HG03103 (cell line): ENCODE measurements at regions not wholly inside any gene's neighbourhood (a gene's known extent, or its start where the extent isn't known, plus 50 kb on each side); places are given as distances from the start of the nearest gene placed in this dataset.
A peak's percentile ranks its signal among the peaks of the same experiment; 100 is the strongest.
"Not testable (repeated sequence)": the region's sequence is repeated elsewhere in the genome, so short reads cannot be mapped to it uniquely, and the experiment has no call there.

Source experiments
- ATAC-seq: cut with Tn5 transposase; IDR thresholded peaks from one replicate; pipeline ENCODE4 v1.9.1; 2021; ENCODE audit warnings: low read depth; ENCODE audit not compliant: unreplicated experiment

DNA sequence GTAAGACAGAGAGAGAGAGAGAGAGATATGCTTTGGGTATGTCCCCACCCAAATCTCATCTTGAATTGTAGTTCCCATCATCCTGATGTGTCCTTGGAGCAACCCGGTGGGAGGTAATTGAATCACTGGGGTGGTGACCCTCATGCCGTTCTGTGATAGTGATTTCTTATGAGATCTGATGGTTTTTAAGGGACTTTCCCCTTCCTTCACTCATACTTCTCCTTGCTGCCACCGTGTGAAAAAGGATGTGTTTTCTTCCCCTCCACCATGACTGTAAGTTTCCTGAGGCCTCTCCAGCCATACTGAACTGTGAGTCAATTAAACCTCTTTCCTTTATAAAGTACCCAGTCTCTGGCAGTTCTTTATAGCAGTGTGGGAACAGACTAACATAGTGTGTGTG lies 60.3 kb downstream of the EOMES start:
- no peak for ATAC-seq

DNA sequence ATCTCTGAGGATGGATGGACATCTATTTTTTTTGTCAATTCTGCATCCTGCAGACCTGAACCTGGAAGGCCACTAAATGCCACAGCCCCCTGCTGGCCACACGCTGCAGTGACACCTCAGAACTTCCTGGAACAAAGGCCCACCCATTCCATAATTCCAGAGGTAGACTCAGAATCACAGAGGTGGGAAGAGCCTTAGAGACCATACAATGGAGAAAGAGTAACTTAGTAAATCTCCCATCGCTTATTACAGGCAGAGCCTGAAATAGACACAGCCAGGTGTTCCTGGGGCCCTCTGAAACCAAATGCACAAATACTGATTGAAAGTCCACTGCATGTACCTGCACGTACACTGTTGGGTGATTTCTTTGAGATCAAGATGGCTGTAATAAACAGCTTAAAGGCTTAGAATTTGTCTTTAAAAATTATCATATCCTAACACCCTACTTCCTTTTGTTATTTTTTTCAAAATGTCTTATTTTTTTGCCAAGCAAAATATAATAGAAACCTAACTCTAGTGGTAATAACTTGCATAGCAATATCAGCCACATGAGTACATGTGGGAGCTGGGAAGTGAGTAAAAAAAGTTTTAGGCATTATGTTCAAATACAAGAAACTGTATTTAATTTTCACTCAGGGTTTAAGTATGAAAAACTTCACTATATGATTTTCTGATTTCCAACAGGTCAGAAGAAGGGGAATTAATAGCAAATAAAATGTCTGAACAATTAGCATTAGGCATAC lies 62.7 kb downstream of the EOMES start:
- ATAC-seq = peak; percentile 81

DNA sequence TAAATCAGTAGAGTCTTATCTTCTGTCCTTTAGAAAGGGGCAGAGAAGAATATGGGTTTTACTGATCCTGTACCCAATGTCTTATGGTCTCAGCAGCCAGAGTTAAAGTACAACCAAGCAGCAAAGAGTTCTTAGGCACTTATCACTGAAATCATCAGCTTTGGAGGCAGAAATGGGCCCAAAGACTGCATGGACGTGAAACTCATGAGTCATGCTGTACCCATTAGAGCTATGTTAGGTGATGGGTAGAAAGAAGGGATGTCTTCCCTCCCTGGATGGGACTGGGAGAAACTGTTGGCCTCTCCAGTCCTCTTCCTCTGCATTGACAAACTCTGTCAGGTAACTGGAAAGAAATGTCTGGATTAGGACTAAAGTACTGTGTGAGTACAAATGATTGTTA lies 63.4 kb downstream of the EOMES start:
- ATAC-seq = no peak

DNA sequence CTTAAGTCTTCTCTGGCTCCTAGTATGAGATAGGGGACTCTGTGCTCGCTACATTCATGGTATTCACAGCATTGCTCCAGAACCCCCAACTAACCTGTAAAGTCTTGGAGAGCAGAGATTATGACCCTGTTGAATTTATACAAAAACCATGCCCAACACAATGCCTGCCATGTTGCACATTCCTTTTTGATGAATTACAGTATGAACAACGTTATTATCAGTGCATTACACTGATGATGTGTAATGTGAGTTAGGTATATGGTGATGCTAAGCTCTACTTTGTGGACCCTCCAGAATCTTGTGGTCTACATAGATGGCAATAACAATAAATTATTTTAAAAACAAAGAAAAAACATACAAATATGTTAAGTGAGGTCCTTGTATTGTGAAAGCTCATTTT lies 64.3 kb downstream of the EOMES start:
- no peak for ATAC-seq

DNA sequence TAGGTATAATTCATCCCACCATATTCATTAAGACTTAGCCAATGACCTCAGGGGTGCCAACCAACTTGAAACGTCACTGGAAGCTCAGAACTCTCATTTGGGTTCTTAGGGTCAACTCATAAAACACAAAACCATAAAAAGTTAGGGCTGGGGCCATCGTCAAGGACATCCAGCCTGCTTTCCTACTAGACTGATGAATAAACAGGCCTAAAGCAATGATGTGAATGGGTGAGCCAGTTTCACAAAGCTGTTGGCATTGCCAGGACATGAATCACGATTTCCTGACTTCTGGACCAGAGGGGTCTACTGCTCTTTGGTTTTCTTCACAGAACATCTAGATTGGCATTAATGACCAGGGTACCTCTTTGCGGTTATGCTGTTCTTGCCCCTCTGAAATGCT lies 64.7 kb downstream of the EOMES start:
- ATAC-seq = no peak

DNA sequence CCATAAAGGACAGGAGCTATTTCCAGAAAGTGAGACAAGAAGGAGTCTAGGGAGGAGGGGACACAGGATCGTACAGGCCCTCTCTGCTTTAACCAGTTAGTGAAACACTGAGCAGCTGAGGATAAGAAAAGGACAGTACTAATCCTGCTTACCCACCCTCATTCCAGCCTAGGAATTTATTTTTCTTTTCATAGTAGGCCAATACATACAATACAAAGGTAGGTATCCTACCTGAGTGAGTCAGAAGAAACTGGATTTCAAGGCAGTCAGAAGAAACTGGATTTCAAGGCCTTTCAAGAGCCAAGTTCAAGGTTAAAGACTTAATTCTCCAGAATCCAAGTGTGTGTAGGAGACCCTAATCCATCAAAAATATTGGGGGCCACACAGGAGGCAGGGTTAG lies 65.3 kb downstream of the EOMES start:
- ATAC-seq = no peak

DNA sequence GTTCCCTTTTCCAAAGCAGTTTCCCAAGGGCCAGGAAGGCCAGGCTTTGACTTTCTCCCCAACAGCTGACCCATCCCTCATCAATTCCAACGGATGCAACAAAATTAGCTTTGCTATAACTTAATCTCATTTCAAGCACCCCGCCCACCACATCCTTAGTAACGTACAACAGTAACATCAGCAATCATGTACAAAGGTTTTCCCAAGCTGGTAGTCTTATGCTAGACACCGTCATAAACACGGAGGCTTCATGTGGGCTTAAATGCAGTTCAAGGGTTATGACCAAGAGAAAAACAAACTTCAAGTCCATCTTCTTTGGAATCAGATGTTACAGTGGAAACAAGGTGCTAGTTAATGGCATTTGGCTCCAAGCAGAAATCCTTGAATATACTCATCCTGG lies 66.6 kb downstream of the EOMES start:
- no peak for ATAC-seq

DNA sequence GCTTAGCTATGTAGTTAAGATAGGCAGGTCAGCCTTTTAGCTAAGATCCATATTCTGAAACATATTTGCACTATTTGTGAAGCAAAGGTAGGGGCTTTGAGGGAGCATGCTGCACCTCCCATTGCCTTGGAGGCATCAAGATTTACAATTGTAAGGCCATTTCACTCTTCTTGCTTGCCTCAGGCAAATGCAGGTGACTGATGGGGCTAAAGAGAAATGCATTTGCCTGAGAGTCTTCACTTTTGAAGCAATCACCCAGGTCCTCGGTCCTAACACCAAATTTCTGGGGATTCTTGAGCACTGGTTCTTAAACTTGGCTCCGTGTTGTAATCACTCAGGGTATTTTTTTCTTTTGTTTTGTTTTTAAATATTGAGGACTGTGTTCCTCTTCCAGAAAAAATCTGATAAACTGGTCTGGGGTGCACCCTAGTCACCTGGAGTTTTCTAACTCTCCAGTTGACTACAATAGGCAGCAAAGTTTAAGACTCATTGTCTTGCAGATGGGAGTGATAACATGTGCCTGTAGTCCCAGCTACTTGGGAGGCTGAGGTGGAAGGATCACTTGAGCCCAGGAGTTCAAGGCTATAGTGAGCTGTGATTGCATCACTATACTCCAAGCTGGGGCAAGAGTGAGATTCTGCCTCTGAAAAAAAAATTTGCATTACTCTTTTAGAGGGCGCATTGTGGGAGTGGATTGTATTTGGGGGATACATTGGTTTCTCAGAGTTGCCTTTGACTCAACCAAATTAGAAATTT lies 68.1 kb downstream of the EOMES start:
- no peak for ATAC-seq

DNA sequence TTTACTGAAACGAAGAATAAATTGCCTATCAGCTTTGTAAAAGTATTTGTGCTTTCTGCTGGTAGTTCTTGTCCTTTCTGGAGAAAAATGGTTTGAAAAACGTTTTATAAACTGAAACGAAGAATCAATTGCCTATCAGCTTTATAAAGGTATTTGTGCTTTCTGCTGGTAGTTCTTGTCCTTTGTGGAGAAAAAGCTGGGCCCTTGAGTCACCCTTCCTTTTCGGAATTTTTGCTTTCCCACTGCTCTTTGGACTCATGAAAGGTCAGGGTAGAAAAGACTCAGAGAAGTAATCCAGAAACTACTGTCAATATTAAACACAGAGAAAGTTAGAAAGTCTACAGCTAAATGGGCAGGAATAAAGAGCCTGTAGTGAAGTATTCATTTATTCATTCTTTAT lies 72.8 kb downstream of the EOMES start:
- no peak for ATAC-seq

DNA sequence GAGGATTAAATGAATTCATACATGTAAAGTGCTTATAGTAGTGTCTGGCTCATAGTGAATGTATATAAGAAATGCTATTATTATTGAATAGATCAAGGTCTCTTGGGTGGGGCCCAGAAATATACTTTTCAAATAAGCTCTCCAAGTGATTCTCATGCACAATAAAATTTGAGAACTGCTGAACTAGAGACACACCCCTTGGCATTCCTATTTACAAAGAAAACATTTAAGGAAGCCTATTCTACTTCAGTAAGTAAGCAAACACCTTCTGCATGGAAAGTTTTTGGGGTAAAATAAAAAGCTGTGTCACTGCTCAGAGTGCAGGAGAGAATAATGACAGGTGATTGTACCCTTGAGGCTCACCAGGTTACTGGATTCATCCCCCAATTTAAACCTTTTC lies 75.2 kb downstream of the EOMES start:
- no peak for ATAC-seq

DNA sequence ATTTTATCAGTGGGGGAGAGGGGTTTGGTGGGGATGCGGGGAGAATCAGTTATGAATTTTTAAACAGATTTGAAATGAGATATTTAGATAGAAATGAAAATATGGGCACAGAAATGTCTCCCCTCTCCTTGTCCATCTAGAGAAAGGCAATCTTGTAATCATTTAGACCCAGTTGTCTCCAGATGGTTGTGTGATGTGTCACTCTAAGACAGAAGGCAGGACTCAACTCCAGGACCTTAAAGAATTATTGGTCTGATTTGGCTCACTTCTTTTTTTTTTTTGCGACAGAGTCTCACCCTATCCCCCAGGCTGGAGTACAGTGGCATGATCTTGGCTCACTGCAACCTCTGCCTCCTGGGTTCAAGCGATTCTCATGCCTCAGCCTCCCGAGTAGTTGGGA lies 77.2 kb downstream of the EOMES start:
- ATAC-seq = no peak

DNA sequence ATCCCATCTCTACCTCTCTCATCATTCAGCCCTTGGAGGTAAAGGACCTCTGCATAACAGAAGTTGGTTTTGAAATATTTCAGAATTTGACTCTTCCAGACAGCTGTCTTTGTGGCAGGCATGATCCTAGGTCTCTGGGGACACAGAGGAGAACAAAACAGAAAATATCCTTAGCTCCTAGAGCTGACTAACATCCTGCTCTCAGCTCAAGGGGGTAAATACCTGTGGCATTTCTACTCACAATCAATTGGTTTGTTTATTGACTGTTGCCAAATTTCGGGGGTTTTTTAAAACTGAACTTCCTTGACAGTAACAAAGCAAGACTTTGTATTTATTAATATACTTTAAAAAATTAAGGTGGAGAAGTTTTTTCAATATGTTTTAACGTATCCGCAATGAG lies 78.8 kb downstream of the EOMES start:
- ATAC-seq = no peak

DNA sequence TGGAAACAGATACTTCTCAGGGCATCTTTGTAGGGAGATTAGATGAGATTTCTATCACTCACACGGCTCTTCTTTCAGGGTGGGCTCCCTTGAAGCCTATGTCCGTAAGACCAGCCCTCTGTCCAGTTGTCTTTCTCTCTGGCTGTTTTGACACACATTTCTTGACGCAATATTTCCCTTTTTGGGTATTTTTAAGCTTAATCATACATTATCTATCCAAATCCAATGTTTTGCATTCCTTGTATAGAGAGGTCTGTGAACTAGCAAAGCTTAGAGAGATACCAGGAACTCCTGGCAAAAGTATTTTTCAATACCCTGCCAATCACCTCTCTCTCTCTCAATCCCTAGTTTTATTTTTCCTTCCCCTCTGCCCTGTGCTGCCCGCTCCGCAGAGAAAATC lies 79.3 kb downstream of the EOMES start:
- ATAC-seq = no peak

DNA sequence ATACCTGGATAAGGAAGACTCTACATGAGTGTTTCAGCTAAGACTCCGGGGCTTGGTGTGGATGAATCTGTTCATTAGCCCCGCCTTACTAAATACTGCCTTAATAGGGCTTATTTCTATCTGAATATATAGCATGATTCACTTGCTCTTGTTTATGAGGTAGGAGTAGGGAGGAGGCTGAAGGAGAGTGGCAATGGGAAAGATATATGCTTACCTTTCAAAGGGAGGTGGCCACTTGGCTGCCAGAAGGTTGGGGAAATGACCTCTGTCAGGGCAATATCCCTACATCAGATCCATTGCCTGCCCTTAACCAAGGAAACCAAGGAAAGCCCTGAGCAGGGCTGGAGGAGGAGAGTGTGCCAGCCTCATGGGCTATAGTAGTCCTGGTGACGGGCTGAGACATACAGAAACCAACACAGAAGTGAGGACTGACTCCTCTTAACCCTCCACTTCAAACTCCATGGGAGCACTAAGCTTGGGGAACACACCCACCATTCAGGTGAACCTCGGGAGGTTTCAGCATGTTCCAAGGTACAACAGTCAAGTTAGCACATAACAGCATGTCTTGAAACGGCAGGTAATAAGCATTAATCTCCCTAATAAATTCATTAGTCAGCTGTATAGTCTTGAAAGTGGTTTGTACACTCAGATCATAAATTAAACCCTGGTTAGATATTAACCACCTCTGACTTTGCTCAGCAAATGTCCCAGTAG lies 80.1 kb downstream of the EOMES start:
- no peak for ATAC-seq

DNA sequence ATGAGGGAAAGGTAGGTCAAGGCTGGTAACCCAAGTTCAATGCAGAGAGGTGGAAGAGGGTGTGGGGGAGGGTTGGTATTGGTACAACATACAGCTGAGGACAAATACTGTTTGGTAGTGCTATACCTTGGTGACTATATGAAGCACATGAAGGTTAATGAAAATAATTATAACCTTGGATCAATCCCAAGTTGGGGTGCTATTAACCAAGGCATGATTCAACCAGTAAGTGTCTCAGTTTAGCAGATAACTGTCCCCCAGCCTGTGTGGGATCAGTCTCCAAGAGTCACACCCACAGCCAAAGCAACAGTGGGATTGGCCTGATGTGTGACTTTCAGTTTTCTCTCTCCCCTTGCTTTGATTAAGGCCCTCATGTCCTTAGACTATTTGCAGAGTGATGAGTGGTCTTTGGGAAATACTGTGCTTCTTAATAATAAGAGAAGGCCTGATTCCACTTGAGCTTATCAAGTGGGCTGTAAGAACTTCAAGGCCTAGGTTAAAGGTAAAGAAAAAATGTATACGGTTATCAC lies 80.8 kb downstream of the EOMES start:
- no peak for ATAC-seq

DNA sequence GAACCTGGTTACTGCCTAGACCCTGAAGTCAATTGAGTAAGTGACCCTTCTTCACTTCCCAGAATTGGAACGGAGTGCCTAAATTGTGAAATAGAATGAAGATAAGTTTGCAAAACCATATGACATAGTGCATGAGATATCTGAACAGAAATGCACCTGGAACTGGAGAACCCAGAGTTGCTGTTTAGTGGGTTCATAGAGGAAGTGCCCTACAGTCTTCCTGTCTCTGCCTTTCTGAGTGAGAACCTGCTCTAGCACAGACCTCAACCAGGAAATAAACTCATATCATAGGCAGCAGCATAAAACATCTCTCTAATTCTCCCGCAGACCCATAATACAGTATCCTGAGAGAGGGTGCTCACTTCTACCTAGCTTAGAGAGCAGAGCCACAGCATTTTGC lies 82.9 kb downstream of the EOMES start:
- ATAC-seq = no peak

DNA sequence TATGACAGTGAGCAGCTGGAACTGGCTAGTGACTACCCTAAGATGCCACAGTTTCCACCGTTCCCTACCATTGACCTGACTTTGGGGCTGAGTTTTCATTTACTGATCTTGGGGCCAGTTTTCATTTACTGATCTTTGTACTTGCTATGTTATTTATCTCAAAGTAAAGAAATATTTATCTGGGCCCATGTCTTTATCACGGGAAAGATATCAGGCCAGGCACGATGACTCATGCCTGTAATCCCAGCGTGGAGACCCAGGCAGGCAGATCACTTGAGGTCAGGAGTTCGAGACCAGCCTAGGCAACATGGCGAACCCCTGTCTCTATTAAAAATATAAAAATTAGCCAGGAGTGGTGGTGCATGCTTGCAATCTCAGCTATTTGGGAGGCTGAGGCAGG lies 83.5 kb downstream of the EOMES start:
- no peak for ATAC-seq

DNA sequence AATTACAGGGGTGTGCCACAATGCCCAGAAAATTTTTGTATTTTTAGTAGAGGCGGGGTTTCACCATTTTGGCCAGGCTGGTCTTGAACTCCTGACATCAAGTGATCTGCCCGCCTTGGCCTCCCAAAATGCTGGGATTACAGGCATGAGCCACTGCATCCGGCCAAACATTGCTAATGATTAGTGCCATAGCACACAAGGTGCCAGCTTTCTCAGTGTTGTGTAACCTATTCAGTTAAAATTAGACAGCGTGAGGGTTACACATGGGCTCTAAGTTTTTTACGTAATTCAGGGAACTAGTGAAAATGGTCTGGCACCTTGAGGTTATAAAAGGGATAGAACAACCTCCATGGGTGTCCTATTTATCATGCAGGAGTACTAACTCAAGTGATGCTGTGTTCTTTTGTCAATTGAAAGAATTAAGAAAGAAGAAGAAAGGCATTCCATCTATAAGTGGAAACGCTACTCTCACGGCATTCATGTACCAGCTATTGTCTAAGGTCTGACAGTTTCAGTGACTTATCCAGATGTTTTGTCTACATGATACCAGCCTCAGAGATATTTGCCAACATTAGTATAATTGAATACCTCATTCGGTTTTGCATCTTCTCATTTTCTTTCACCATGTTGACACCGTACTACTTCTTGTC lies 84.7 kb downstream of the EOMES start:
- no peak for ATAC-seq

DNA sequence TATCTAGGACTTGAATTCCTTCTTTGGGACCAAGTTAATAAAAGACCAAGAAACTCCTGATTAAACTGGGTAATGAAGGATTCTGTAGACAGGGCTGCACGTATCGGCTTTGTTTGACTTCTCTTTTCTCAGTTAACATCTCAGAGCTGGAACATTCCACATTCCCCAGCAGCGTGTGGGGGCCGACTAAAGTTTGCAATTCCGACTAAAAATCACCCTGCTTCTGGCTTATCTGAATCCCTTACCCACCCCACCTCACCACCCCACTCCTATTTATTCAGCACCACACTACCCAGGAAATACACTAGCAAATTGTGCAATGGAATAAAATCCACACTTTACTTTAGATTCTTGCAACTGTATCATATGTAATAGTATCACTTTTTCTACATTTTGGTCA lies 87.1 kb downstream of the EOMES start:
- not testable (repeated sequence) for ATAC-seq

DNA sequence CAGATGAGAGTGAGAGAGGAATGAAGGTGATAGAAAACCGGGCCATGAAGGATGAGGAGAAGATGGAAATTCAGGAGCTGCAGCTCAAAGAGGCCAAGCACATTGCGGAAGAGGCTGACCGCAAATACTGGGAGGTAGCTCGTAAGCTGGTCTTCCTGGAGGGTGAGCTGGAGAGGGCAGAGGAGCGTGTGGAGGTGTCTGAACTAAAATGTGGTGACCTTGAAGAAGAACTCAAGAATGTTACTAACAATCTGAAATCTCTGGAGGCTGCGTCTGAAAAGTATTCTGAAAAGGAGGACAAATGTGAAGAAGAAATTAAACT lies 88.9 kb downstream of the EOMES start:
- ATAC-seq = peak; percentile 5
